ENCODE measurements at regions not wholly inside any gene's neighbourhood (a gene's known extent, or its start where the extent isn't known, plus 50 kb on each side); places are given as distances from the start of the nearest gene placed in this dataset.

- CTCF ChIA-PET (ENCODE audit: low intra/inter-chr PET ratio, low total read pairs), result no interaction called here
- no peaks in the 10 kb centered on the region for H3K36me3 ChIP-seq (replicated peaks in 1 of 2; ENCODE audit: control insufficient read depth in 1 of 2, insufficient read depth in 2 of 2, low read length in 2 of 2)
These were observed 75.8 kb upstream of the EIF5 start for GRCh38 chr14:103258211-103258610.

More at GRCh38 chr14:103258211-103258610, 75.8 kb upstream of the EIF5 start:
- in situ Hi-C loops (cut with HindIII; ENCODE audit: extremely low pct_ligation_motif_present, low pct_unique_long_range_greater_than_20kb), result no loop called here
- TF ChIP-seq NKX3-1 (CRISPR knock-in tag; IDR thresholded peaks at IDR 0.05), result no peak
- no peak for TF ChIP-seq ZNF331 (CRISPR knock-in tag; IDR thresholded peaks at IDR 0.05)
- TF ChIP-seq ZNF34 (CRISPR knock-in tag; IDR thresholded peaks at IDR 0.05; ENCODE audit: borderline replicate concordance), result no peak
- TF ChIP-seq MEIS1 (CRISPR knock-in tag; IDR thresholded peaks at IDR 0.05; ENCODE audit: borderline replicate concordance), result no peak
- no peak for TF ChIP-seq SCMH1 (CRISPR knock-in tag; IDR thresholded peaks at IDR 0.05; ENCODE audit: borderline replicate concordance)
- TF ChIP-seq, protein P1, sequence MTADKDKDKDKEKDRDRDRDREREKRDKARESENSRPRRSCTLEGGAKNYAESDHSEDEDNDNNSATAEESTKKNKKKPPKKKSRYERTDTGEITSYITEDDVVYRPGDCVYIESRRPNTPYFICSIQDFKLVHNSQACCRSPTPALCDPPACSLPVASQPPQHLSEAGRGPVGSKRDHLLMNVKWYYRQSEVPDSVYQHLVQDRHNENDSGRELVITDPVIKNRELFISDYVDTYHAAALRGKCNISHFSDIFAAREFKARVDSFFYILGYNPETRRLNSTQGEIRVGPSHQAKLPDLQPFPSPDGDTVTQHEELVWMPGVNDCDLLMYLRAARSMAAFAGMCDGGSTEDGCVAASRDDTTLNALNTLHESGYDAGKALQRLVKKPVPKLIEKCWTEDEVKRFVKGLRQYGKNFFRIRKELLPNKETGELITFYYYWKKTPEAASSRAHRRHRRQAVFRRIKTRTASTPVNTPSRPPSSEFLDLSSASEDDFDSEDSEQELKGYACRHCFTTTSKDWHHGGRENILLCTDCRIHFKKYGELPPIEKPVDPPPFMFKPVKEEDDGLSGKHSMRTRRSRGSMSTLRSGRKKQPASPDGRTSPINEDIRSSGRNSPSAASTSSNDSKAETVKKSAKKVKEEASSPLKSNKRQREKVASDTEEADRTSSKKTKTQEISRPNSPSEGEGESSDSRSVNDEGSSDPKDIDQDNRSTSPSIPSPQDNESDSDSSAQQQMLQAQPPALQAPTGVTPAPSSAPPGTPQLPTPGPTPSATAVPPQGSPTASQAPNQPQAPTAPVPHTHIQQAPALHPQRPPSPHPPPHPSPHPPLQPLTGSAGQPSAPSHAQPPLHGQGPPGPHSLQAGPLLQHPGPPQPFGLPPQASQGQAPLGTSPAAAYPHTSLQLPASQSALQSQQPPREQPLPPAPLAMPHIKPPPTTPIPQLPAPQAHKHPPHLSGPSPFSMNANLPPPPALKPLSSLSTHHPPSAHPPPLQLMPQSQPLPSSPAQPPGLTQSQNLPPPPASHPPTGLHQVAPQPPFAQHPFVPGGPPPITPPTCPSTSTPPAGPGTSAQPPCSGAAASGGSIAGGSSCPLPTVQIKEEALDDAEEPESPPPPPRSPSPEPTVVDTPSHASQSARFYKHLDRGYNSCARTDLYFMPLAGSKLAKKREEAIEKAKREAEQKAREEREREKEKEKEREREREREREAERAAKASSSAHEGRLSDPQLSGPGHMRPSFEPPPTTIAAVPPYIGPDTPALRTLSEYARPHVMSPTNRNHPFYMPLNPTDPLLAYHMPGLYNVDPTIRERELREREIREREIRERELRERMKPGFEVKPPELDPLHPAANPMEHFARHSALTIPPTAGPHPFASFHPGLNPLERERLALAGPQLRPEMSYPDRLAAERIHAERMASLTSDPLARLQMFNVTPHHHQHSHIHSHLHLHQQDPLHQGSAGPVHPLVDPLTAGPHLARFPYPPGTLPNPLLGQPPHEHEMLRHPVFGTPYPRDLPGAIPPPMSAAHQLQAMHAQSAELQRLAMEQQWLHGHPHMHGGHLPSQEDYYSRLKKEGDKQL (CRISPR knock-in tag; IDR thresholded peaks at IDR 0.05; ENCODE audit: low read depth), result no peak
- no peak for TF ChIP-seq GPN1 (CRISPR knock-in tag; IDR thresholded peaks at IDR 0.05; ENCODE audit: borderline replicate concordance)
- no peak for TF ChIP-seq NFIB (CRISPR knock-in tag; IDR thresholded peaks at IDR 0.05; ENCODE audit: borderline replicate concordance)
- no peak for TF ChIP-seq KDM5A (IDR thresholded peaks at IDR 0.05; ENCODE audit: borderline replicate concordance, low read length)
- TF ChIP-seq ZNF468 (CRISPR knock-in tag; IDR thresholded peaks at IDR 0.05), result no peak
- no peak for TF ChIP-seq GLMP (CRISPR knock-in tag; IDR thresholded peaks at IDR 0.05; ENCODE audit: borderline replicate concordance)
- TF ChIP-seq KLF15 (CRISPR knock-in tag; IDR thresholded peaks at IDR 0.05; ENCODE audit: borderline replicate concordance), result no peak
- no peak for TF ChIP-seq JARID2 (CRISPR knock-in tag; IDR thresholded peaks at IDR 0.05; ENCODE audit: insufficient replicate concordance)
- TF ChIP-seq RFXAP (CRISPR knock-in tag; IDR thresholded peaks at IDR 0.05; ENCODE audit: borderline replicate concordance), result no peak
- TF ChIP-seq, protein P2, sequence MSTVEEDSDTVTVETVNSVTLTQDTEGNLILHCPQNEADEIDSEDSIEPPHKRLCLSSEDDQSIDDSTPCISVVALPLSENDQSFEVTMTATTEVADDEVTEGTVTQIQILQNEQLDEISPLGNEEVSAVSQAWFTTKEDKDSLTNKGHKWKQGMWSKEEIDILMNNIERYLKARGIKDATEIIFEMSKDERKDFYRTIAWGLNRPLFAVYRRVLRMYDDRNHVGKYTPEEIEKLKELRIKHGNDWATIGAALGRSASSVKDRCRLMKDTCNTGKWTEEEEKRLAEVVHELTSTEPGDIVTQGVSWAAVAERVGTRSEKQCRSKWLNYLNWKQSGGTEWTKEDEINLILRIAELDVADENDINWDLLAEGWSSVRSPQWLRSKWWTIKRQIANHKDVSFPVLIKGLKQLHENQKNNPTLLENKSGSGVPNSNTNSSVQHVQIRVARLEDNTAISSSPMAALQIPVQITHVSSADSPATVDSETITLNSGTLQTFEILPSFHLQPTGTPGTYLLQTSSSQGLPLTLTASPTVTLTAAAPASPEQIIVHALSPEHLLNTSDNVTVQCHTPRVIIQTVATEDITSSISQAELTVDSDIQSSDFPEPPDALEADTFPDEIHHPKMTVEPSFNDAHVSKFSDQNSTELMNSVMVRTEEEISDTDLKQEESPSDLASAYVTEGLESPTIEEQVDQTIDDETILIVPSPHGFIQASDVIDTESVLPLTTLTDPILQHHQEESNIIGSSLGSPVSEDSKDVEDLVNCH (CRISPR knock-in tag; IDR thresholded peaks at IDR 0.05), result no peak
- intact Hi-C loops (cut with micrococcal nuclease; ENCODE audit: unreplicated experiment), result no loop called here
- ATAC-seq (no peak), DNase-seq (ENCODE audit: low spot score) (no peak), FAIRE-seq (no peak)
- no peak overlapping the region for H3K27ac ChIP-seq (ENCODE audit: extremely low read length, insufficient read depth, low read length)
- no peak overlapping the region for H3K9ac ChIP-seq (ENCODE audit: insufficient read depth, low read depth, low read length)
- no peak overlapping the region for H3K4me3 ChIP-seq (replicated peaks in 1 of 3; ENCODE audit: insufficient read depth in 1 of 3, low read depth in 2 of 3, low read length in 3 of 3)
- BruUV-seq (replicated peaks), result no TSS peak
- WGBS (ENCODE audit: low lambda C conversion rate), result 90% methylated on average over 5 of the region's 12 CpGs
- no peaks in the 10 kb centered on the region for H3K79me2 ChIP-seq (ENCODE audit: insufficient read depth, low read length)
- 0 out of 2 replicates have a peak, but pooled peaks cover 6% of the 10 kb centered on the region for H3K9me3 ChIP-seq (ENCODE audit: low read length)
- H3K4me2 ChIP-seq (ENCODE audit: low read depth, low read length), result no peak overlapping the region
- no peaks in the 10 kb centered on the region for H4K20me1 ChIP-seq (ENCODE audit: insufficient read depth, low read length)
- peaks cover 48% of the 10 kb centered on the region for H3K4me1 ChIP-seq (ENCODE audit: insufficient read depth, low read length)
- no peaks in the 10 kb centered on the region; a peak in 1 of 5 replicates for H3K27me3 ChIP-seq (ENCODE audit: control insufficient read depth in 1 of 2, insufficient read depth in 2 of 2, low read length in 2 of 2)
- POLR2A ChIA-PET, result no interaction called here
- H2AFZ ChIP-seq (ENCODE audit: low read length), result no peak overlapping the region

All from HepG2 (cell line).